Upper lobe of right lung (tissue), 1 donor: ENCODE measurements at regions not wholly inside any gene's neighbourhood (a gene's known extent, or its start where the extent isn't known, plus 50 kb on each side); places are given as distances from the start of the nearest gene placed in this dataset.

Experiments
- ATAC-seq: fragments of 200-7000 bp; cut with Tn5 transposase; one replicate; pipeline ENCODE4 v1.9.1; 2020; ENCODE audit warnings: mild to moderate bottlenecking, moderate library complexity
- DNase-seq: peaks from one replicate; pipeline ENCODE4 v3.0.0-alpha.2; 2020
- H3K27ac ChIP-seq: fragments of 200-600 bp; one replicate; pipeline ENCODE4 v1.8.0; 2022
- H3K27me3 ChIP-seq: fragments of 200-600 bp; one replicate; pipeline ENCODE4 v1.8.0; 2022; ENCODE audit warnings: mild to moderate bottlenecking
- H3K36me3 ChIP-seq: fragments of 200-600 bp; one replicate; pipeline ENCODE4 v1.8.0; 2022
- H3K4me1 ChIP-seq: fragments of 200-600 bp; one replicate; pipeline ENCODE4 v1.8.0; 2022
- H3K4me3 ChIP-seq: fragments of 200-600 bp; one replicate; pipeline ENCODE4 v1.8.0; 2022; ENCODE audit warnings: mild to moderate bottlenecking
- H3K9me3 ChIP-seq: fragments of 200-600 bp; one replicate; pipeline ENCODE4 v1.8.0; 2022
- CTCF ChIP-seq: fragments of 200-600 bp; IDR thresholded peaks from one replicate; pipeline ENCODE4 v1.8.0; 2022; ENCODE audit warnings: antibody characterized with exemption
- intact Hi-C: fragments of 100-400 bp; cut with DNase I; formaldehyde crosslinking; loops from one replicate; pipeline ENCODE4 v1.11.0; 2022
- donor health status: DM: no; HTN: yes; CAD: no; lungs with severe emphysema.

DNA sequence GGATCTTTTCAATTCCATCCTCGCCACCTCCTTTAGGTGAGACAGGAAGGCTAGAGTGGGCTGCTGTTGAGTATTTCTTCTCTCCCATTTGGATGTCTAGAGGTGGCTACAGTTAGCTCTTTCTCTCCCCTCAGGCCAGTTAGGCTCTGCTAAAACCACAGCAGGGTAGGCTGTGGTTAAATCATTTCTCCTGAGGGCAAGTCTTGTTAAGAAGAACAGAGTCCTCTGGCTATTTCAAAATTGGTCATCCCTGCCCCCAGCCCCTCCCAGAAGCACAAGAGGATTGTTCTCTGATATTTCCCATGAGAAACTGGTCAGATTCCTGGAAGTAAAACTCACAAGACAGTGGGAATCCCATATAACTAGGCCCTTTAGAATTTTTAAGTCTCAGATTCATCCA is 1359.5 kb downstream of the TECRL start:
- Histone ChIP-seq H3K36me3 (no peaks in the 10 kb centered on the region), H3K4me3 (no peak overlapping the region), H3K27ac (no peak overlapping the region), H3K9me3 (no peaks in the 10 kb centered on the region), H3K27me3 (no peaks in the 10 kb centered on the region), H3K4me1 (no peaks in the 10 kb centered on the region)
- intact Hi-C loops, result no loop called here
- no peak for DNase-seq
- no peak for TF ChIP-seq CTCF
- no peak for ATAC-seq

- no peaks in the 10 kb centered on the region for H3K36me3 ChIP-seq
- no peaks in the 10 kb centered on the region for H3K9me3 ChIP-seq
- ATAC-seq, result no peak
- no peak overlapping the region for H3K4me3 ChIP-seq
- intact Hi-C loops, result no loop called here
- no peak overlapping the region for H3K27ac ChIP-seq
- DNase-seq, result no peak
- H3K27me3 ChIP-seq, result no peaks in the 10 kb centered on the region
- no peaks in the 10 kb centered on the region for H3K4me1 ChIP-seq
- no peak for TF ChIP-seq CTCF
These were observed 1360.0 kb downstream of the TECRL start for GRCh38 chr4:63049278-63049677.

DNA sequence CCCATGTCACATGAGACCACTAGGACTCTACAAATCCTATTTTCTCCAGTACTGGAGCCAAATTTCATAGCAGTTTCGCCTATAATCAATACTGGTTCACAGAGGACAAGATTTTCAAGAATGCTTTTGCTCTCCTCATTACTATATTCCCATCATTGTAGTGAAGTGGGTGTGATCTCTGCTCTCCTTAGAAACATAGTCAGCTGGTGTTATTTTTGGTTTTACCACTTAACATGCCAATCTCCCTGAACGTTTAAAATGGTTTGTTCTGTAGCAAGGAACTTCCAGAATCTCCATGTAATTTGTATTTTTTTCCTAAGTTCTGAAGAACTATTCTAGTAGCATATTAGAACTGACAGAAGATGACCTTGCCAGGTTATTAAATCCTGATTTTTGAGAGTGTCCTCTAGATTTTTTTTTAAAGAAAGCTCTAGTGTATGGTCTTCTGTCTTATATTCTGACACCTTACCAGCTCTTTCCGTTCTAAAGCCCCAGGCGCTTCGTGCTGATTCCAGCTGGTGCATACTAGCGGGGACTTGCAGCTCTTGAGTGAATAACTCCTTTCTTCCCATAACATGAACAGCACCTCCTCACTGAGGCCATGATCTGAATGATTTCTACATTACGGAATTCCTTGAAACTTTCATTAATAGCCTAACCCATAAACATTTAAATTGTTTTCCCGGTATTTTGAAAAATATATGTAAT is 1372.9 kb downstream of the TECRL start:
- H3K4me1 ChIP-seq, result no peaks in the 10 kb centered on the region
- H3K27me3 ChIP-seq, result no peaks in the 10 kb centered on the region
- DNase-seq (no peak), ATAC-seq (no peak)
- intact Hi-C loops, result no loop called here
- H3K27ac ChIP-seq, result no peak overlapping the region
- H3K36me3 ChIP-seq, result no peaks in the 10 kb centered on the region
- TF ChIP-seq CTCF, result no peak
- no peaks in the 10 kb centered on the region for H3K9me3 ChIP-seq
- no peak overlapping the region for H3K4me3 ChIP-seq

DNA sequence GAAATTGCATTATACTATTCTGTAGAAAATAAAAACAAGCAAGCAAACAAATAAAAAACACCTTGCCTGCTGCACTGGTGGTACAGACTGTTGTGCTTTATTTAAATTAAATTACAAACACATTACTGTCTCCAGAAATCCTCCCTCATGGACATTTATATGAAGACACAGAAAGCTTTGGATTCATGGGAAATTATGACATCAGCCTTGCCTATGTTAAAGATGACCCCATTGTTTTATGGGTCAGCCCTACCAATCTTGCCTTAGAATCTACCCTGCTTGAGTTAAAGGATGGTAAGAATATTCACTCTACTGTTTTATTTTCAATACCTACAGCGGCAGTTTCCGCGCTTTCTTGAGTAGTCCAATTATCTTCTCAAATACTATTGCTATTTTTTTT is 1379.9 kb downstream of the TECRL start:
- TF ChIP-seq CTCF, result no peak
- no peaks in the 10 kb centered on the region for H3K27me3 ChIP-seq
- DNase-seq (no peak), ATAC-seq (no peak)
- H3K36me3 ChIP-seq, result no peaks in the 10 kb centered on the region
- H3K27ac ChIP-seq, result no peak overlapping the region
- intact Hi-C loops, result no loop called here
- no peaks in the 10 kb centered on the region for H3K9me3 ChIP-seq
- H3K4me1 ChIP-seq, result no peaks in the 10 kb centered on the region
- H3K4me3 ChIP-seq, result no peak overlapping the region

GRCh38 chr4:63020661-63021060 is 1388.6 kb downstream of the TECRL start:
- intact Hi-C loops, result no loop called here
- no peaks in the 10 kb centered on the region for H3K27me3 ChIP-seq
- ATAC-seq, result no peak

More at GRCh38 chr4:63020661-63021060, 1388.6 kb downstream of the TECRL start:
- Histone ChIP-seq H3K9me3 (no peaks in the 10 kb centered on the region), H3K4me3 (no peak overlapping the region), H3K4me1 (no peaks in the 10 kb centered on the region), H3K36me3 (no peaks in the 10 kb centered on the region), H3K27ac (no peak overlapping the region)
- no peak for TF ChIP-seq CTCF
- no peak for DNase-seq
